ENCODE measurements at regions not wholly inside any gene's neighbourhood (a gene's known extent, or its start where the extent isn't known, plus 50 kb on each side); places are given as distances from the start of the nearest gene placed in this dataset.

- no peak for TF ChIP-seq HIVEP1 (CRISPR knock-in tag; IDR thresholded peaks at IDR 0.05)
- no peak for TF ChIP-seq MAFF (IDR thresholded peaks at IDR 0.05; ENCODE audit: low read length)
- TF ChIP-seq MCM7 (IDR thresholded peaks at IDR 0.05), result no peak
Observed at GRCh38 chr2:198534756-198535155, 730.4 kb downstream of the PLCL1 start (continued).

GRCh38 chr2:198525211-198525969 is 721.0 kb downstream of the PLCL1 start:
- CTCF ChIA-PET (ENCODE audit: low intra/inter-chr PET ratio), result no interaction called here
- no peak overlapping the region for H3K27ac ChIP-seq (ENCODE audit: extremely low read depth, low read depth, low read length)
- H3K36me3 ChIP-seq (ENCODE audit: control insufficient read depth, insufficient read depth, low read length), result no peaks in the 10 kb centered on the region
- ATAC-seq (no peak), DNase-seq (ENCODE audit: extremely low read depth in 1 of 4, low spot score in 3 of 4) (no peak), FAIRE-seq (no peak)
- POLR2A ChIA-PET, result no interaction called here
- H3K4me2 ChIP-seq (ENCODE audit: insufficient read depth, low read length), result no peak overlapping the region
- intact Hi-C loops (cut with micrococcal nuclease) (no loop called here), in situ Hi-C loops (cut with MboI) (no loop called here)
- no peaks in the 10 kb centered on the region for H4K20me1 ChIP-seq (replicated peaks; ENCODE audit: control insufficient read depth, insufficient read depth, low read length)
- H2AFZ ChIP-seq (ENCODE audit: low read depth, low read length), result no peak overlapping the region
- H3K9me3 ChIP-seq (replicated peaks; ENCODE audit: control insufficient read depth, insufficient read depth, low read depth, low read length), result no peaks in the 10 kb centered on the region
- BruUV-seq (replicated peaks), result no TSS peak
- no peak overlapping the region for H3K9ac ChIP-seq (ENCODE audit: insufficient read depth in 1 of 2, low read depth in 2 of 2, low read length in 2 of 2)
- H3K9me1 ChIP-seq (ENCODE audit: control insufficient read depth, insufficient read depth, low read length), result no peaks in the 10 kb centered on the region
- H3K4me1 ChIP-seq (replicated peaks in 1 of 2; ENCODE audit: control insufficient read depth in 2 of 2, insufficient read depth in 2 of 2, low read length in 2 of 2), result no peaks in the 10 kb centered on the region
- no peak overlapping the region for H3K4me3 ChIP-seq
- TF ChIP-seq BRF1 (IDR thresholded peaks at IDR 0.05; ENCODE audit: borderline replicate concordance, extremely low read depth, insufficient read length), result no peak
- TF ChIP-seq CEBPG (CRISPR knock-in tag; IDR thresholded peaks at IDR 0.05), result no peak
- TF ChIP-seq CEBPG (tag; conservative IDR thresholded peaks at IDR 0.05 in 1 of 2, IDR thresholded peaks at IDR 0.05 in 1 of 2), result no peak
- TF ChIP-seq MAFK (IDR thresholded peaks at IDR 0.05; ENCODE audit: low read length), result no peak
- TF ChIP-seq TCF3 (CRISPR knock-in tag; IDR thresholded peaks at IDR 0.05), result no peak
- TF ChIP-seq ZNF217 (CRISPR knock-in tag; IDR thresholded peaks at IDR 0.05), result no peak
- TF ChIP-seq KDM5B (IDR thresholded peaks at IDR 0.05; ENCODE audit: insufficient replicate concordance, low read depth, low read length), result no peak
- TF ChIP-seq BRCA1 (IDR thresholded peaks at IDR 0.05), result no peak
- TF ChIP-seq BRCA1 (CRISPR knock-in tag; IDR thresholded peaks at IDR 0.05), result no peak
- no peak for TF ChIP-seq ZNF644 (tag; IDR thresholded peaks at IDR 0.05; ENCODE audit: low read depth)
- TF ChIP-seq GTF3C2 (IDR thresholded peaks at IDR 0.05; ENCODE audit: borderline replicate concordance, extremely low read depth, insufficient read length), result no peak
- no peak for TF ChIP-seq ATF4 (CRISPR knock-in tag; IDR thresholded peaks at IDR 0.05)
- no peak for TF ChIP-seq ZNF764 (CRISPR knock-in tag; IDR thresholded peaks at IDR 0.05; ENCODE audit: low read depth)
- TF ChIP-seq NUFIP1 (IDR thresholded peaks at IDR 0.05; ENCODE audit: partially characterized antibody), result no peak
- no peak for TF ChIP-seq RBM39 (optimal IDR thresholded peaks at IDR 0.05; ENCODE audit: low read depth, low read length)
- no peaks in the 10 kb centered on the region for H3K79me2 ChIP-seq (ENCODE audit: control insufficient read depth, insufficient read depth, low read length)
- no peaks in the 10 kb centered on the region for H3K27me3 ChIP-seq (ENCODE audit: control insufficient read depth in 2 of 2, insufficient read depth in 2 of 2, low read length in 2 of 2)
- 0% methylated on average over 5 of the region's 5 CpGs for WGBS (ENCODE audit: insufficient coverage, low coverage, missing lambda C conversion rate)
